Mammary epithelial cell (primary cell): ENCODE measurements at regions not wholly inside any gene's neighbourhood (a gene's known extent, or its start where the extent isn't known, plus 50 kb on each side); places are given as distances from the start of the nearest gene placed in this dataset.

Experiments used
- CTCF ChIP-seq, 2 donors: IDR thresholded peaks in 1 of 2; conservative IDR thresholded peaks in 1 of 2; 2 replicates each; pipeline ENCODE4 v1.5.1; 2011 to 2012; ENCODE audit warnings: inconsistent platforms in 2 of 2, low read length in 2 of 2, mild to moderate bottlenecking in 2 of 2, control low read depth in 1 of 2, low read depth in 1 of 2; ENCODE audit not compliant: insufficient read depth in 1 of 2; ENCODE audit errors: extremely low read depth in 1 of 2
- EZH2 ChIP-seq: IDR thresholded peaks from 2 replicates; pipeline ENCODE4 v1.6.1; 2012; ENCODE audit warnings: low read length, inconsistent platforms, borderline replicate concordance

GRCh38 chr5:143761663-143762062 lies 50.3 kb upstream of the HMHB1 start:
- TF ChIP-seq EZH2 (no peak), CTCF (conservative IDR thresholded peaks at IDR 0.05 in 1 of 2, IDR thresholded peaks at IDR 0.05 in 1 of 2; ENCODE audit: extremely low read depth in 1 of 2, insufficient read depth in 1 of 2, low read depth in 1 of 2, low read length in 2 of 2) (no peak)
